Large intestine (tissue), 3 donors: ENCODE measurements at regions not wholly inside any gene's neighbourhood (a gene's known extent, or its start where the extent isn't known, plus 50 kb on each side); places are given as distances from the start of the nearest gene placed in this dataset.

Experiments used
- DNase-seq, 2 donors: peaks; one replicate each; pipeline versions ENCODE4 v3.0.0 to v3.0.0-alpha.2; 2013
- H3K27ac ChIP-seq: one replicate; pipeline ENCODE4 v1.5.1; 2013; ENCODE audit warnings: low read length
- H3K27me3 ChIP-seq: 2 replicates; pipeline ENCODE4 v1.6.1; 2013; ENCODE audit warnings: low read length; ENCODE audit not compliant: control insufficient read depth, insufficient read depth
- H3K36me3 ChIP-seq: 2 replicates; pipeline ENCODE4 v1.6.1; 2013; ENCODE audit warnings: low read length; ENCODE audit not compliant: control insufficient read depth, insufficient read depth
- H3K4me1 ChIP-seq: one replicate; pipeline ENCODE4 v1.6.1; 2013; ENCODE audit warnings: low read length; ENCODE audit not compliant: control insufficient read depth, insufficient read depth
- H3K4me3 ChIP-seq: one replicate; pipeline ENCODE4 v1.5.1; 2013; ENCODE audit warnings: low read length
- H3K9me3 ChIP-seq: one replicate; pipeline ENCODE4 v1.6.1; 2013; ENCODE audit warnings: mild to moderate bottlenecking, low read depth, low read length, moderate library complexity; ENCODE audit not compliant: control insufficient read depth
- WGBS: methylation state at CpG from one replicate; pipeline ENCODE4 v1.1.5; 2013; ENCODE audit warnings: low lambda C conversion rate; ENCODE audit not compliant: insufficient coverage; 5-methylcytosine and 5-hydroxymethylcytosine counted together

DNA sequence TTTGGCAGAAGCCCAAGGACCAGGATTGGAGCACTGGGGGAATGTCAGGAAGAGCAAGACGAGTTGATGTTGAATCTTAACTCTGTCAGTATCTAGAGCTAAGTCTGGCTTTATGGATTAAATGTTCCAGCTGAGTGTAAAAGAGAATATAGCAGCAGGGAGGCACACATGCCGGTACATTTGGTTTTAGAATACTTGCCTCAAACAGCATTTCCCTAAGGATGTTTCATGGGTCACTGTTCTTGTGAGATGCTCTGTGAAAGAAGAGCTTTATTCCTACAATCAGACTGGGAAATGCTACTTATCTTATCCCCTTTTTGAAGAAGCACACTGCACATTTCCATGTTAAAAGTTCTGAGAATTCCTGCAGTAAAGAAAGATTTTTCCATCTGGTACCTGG is 440.3 kb upstream of the B3GALT2 start:
- H3K27ac ChIP-seq = no peak overlapping the region
- H3K27me3 ChIP-seq = no peaks in the 10 kb centered on the region
- 100% methylated on average over 1 of the region's 2 CpGs for WGBS
- H3K4me1 ChIP-seq = no peaks in the 10 kb centered on the region
- H3K36me3 ChIP-seq = no peaks in the 10 kb centered on the region
- DNase-seq = no peak
- no peaks in the 10 kb centered on the region for H3K9me3 ChIP-seq
- H3K4me3 ChIP-seq = no peak overlapping the region

DNA sequence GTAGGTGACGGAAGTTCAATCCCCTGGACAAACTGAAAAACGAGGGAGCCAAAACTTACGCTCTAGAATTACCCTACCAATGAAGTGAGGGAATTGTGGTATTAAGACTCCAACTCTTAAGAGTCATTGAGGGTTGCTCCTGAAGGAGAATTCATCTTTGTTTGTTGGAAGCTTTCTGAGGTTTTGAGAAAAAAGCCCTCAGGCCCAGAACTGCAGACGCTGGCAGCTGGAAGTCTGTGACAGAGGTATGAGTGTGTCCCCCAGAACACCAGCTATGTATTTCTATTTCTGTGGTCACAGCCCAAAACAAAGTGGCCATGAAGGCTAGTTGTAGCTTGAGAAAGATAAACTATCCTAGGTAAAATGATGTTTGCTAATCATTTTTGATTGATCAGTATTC is 438.8 kb upstream of the B3GALT2 start:
- no peaks in the 10 kb centered on the region for H3K36me3 ChIP-seq
- no CpG with 5 or more reads among the region's 4 CpGs for WGBS
- H3K4me3 ChIP-seq = no peak overlapping the region
- no peaks in the 10 kb centered on the region for H3K9me3 ChIP-seq
- no peaks in the 10 kb centered on the region for H3K4me1 ChIP-seq
- H3K27ac ChIP-seq = no peak overlapping the region
- no peak for DNase-seq
- no peaks in the 10 kb centered on the region for H3K27me3 ChIP-seq

DNA sequence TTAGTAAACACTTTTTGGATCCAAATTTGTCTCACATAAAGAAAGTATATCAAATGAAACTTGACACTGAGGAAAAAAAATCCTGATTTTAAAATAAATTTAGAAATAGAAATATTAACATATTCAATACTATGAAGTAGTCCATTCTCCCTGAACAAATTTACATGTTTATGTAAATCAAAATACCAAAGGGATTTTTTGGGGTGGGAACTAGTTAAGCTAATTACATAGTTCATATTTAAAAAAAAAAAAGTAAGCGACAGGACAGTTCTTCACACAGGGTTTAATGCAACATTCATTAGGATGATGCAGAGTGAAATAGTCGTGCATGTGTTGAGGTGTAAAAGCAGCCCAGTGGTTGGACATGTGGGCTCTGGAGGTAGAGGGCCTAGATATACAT is 433.5 kb upstream of the B3GALT2 start:
- Histone ChIP-seq H3K9me3 (no peaks in the 10 kb centered on the region), H3K36me3 (no peaks in the 10 kb centered on the region), H3K27me3 (no peaks in the 10 kb centered on the region), H3K27ac (no peak overlapping the region), H3K4me3 (no peak overlapping the region), H3K4me1 (no peaks in the 10 kb centered on the region)
- WGBS = no CpG with 5 or more reads among the region's 2 CpGs
- no peak for DNase-seq

DNA sequence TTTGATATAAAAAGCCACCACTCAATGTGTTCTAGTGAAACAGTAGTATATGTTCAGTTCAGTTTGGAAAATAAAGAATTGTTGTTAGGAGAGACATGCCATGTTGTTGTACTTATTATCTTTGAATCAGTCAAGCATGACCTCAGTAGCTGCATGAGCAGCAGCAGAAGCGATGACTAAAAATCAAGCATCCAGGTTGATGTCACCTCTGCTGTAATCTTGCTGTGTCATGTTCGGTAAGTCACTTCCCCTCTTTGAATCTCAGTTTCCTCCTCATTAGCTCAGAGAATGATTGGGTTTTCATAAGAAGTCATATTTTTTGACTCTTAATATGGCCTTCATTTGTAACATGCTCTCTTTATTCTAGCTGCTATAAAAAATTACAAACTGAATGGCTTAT is 428.4 kb upstream of the B3GALT2 start:
- H3K4me1 ChIP-seq = no peaks in the 10 kb centered on the region
- H3K36me3 ChIP-seq = no peaks in the 10 kb centered on the region
- no CpG with 5 or more reads among the region's 2 CpGs for WGBS
- no peak overlapping the region for H3K27ac ChIP-seq
- no peak for DNase-seq
- no peaks in the 10 kb centered on the region for H3K27me3 ChIP-seq
- H3K9me3 ChIP-seq = no peaks in the 10 kb centered on the region
- no peak overlapping the region for H3K4me3 ChIP-seq

DNA sequence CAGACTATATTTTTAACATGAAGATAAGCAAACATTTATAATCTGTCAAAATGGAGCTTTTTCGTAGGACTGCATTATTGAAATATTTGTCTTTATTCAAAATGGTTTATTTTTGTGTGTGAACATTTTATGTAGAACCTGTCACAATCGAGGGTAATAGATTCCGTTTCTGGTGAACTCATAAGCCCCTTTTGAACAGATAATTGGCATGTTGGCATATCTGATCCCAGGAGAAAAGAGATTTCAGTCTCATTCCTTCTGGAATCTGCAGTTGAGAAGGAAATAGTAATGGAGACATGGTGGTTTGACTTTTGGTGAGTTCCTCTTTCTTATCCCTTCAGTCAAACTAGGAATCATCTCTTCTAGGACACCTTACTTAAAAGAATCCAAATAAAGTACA is 427.9 kb upstream of the B3GALT2 start:
- Histone ChIP-seq H3K27ac (no peak overlapping the region), H3K4me3 (no peak overlapping the region), H3K36me3 (no peaks in the 10 kb centered on the region), H3K9me3 (no peaks in the 10 kb centered on the region), H3K27me3 (no peaks in the 10 kb centered on the region), H3K4me1 (no peaks in the 10 kb centered on the region)
- WGBS = 100% methylated on average over 1 of the region's 3 CpGs
- DNase-seq = no peak

DNA sequence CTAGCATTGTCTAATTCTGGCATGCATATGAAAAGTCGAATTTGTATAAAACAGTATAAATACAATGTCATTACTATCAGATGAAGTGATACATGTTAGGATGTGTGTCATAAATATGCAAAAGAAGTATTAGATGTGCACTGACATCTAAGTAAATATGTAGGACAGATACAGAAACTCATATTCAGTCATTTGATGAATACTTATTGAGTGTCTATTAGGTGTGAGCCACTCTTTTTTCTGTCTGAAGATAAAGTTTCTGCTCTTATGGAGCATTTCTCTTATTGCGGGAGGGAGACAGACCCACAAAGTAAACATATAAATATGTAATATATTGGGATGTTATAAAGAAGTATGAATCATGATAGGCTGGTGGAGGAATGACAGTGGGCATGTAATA is 426.6 kb upstream of the B3GALT2 start:
- no peaks in the 10 kb centered on the region for H3K36me3 ChIP-seq
- no peaks in the 10 kb centered on the region for H3K9me3 ChIP-seq
- no peaks in the 10 kb centered on the region for H3K4me1 ChIP-seq
- 94% methylated on average over 2 of the region's 2 CpGs for WGBS
- H3K4me3 ChIP-seq = no peak overlapping the region
- no peak for DNase-seq
- H3K27me3 ChIP-seq = no peaks in the 10 kb centered on the region
- no peak overlapping the region for H3K27ac ChIP-seq

DNA sequence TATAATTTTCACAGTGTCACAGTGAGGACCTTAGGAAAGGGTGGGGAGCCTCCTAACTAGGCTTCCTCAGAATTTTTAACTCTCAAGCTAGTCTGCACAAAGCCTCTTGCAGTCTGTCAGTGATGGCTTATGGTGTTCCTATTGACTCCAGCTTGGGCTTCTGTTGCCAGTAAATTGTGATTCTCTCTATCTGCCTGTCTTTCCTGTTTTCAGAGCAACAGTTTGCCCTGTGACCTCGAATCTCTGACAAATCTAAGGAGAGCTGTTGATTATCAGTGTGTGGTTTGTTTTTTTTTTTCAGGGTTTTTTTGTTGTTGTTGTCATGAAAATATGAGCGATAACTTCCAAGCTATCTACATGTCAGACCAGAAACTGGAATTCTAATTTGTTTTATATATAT is 423.2 kb upstream of the B3GALT2 start:
- Histone ChIP-seq H3K4me1 (no peaks in the 10 kb centered on the region), H3K27me3 (no peaks in the 10 kb centered on the region), H3K4me3 (no peak overlapping the region), H3K9me3 (no peaks in the 10 kb centered on the region), H3K27ac (no peak overlapping the region), H3K36me3 (no peaks in the 10 kb centered on the region)
- no peak for DNase-seq
- WGBS = 100% methylated on average over 1 of the region's 2 CpGs

DNA sequence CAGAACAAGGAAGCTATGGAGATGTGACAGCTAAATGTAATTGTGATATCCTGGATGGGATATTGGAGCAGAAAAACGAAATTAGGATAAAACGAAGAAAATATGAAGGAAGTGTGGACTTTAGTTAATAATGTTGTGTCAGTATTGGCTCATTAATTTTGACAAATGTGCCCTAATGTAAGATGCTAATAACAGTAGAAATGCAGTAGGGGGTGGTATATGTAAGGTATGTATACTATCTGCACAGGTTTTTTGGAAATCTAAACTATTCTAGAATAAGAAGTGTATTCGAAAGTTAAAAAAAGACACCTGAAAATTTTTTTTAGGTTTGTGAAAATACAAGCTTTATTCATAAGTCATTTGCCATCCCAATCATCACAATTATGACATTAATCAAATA is 421.4 kb upstream of the B3GALT2 start:
- Histone ChIP-seq H3K27ac (no peak overlapping the region), H3K9me3 (no peaks in the 10 kb centered on the region), H3K27me3 (no peaks in the 10 kb centered on the region), H3K4me1 (no peaks in the 10 kb centered on the region), H3K4me3 (no peak overlapping the region), H3K36me3 (no peaks in the 10 kb centered on the region)
- WGBS = 80% methylated on average over 1 of the region's 3 CpGs
- DNase-seq = no peak

DNA sequence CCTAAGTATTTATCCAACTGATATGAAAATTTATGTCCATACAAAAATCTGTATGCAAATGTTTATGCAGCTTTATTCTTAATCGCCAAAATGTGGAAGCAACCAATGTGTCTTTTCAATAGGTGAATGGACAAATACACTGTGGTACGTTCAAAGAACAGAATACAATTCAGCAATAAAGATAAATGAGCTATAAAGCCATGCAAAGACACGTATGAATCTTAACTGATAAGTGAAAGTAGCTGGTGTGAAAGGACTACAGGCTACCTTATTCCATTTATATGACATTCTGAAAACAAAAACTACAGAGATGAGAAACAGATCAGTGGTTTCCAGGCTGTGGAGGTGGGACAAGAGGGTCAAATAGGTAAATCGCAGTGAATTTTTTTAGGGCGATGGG is 419.6 kb upstream of the B3GALT2 start:
- WGBS = 24% methylated on average over 2 of the region's 5 CpGs
- no peaks in the 10 kb centered on the region for H3K27me3 ChIP-seq
- H3K9me3 ChIP-seq = no peaks in the 10 kb centered on the region
- no peak overlapping the region for H3K27ac ChIP-seq
- no peak overlapping the region for H3K4me3 ChIP-seq
- no peak for DNase-seq
- H3K36me3 ChIP-seq = no peaks in the 10 kb centered on the region
- no peaks in the 10 kb centered on the region for H3K4me1 ChIP-seq

DNA sequence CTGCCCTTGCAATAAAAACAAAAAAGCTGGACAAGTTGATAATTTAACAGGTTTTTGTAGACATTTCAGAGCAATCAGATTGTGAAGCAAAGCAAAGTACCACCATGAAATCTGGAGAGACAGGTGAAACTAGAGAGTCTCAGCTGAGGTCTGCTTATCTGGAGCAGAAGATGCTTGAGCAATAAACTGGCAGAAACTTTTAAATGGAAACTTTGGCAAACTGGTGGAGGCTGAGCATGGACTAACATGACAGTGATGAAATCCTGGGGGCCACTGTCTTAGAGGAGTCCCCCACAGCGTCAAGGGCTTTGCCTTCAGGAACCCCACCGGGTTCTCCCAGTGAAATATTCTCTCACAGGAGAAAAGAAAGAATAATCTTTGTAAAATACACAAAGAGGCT is 416.3 kb upstream of the B3GALT2 start:
- Histone ChIP-seq H3K9me3 (no peaks in the 10 kb centered on the region), H3K27ac (no peak overlapping the region), H3K27me3 (no peaks in the 10 kb centered on the region), H3K4me1 (no peaks in the 10 kb centered on the region), H3K36me3 (no peaks in the 10 kb centered on the region), H3K4me3 (no peak overlapping the region)
- DNase-seq = no peak
- no CpG with 5 or more reads among the region's 2 CpGs for WGBS

DNA sequence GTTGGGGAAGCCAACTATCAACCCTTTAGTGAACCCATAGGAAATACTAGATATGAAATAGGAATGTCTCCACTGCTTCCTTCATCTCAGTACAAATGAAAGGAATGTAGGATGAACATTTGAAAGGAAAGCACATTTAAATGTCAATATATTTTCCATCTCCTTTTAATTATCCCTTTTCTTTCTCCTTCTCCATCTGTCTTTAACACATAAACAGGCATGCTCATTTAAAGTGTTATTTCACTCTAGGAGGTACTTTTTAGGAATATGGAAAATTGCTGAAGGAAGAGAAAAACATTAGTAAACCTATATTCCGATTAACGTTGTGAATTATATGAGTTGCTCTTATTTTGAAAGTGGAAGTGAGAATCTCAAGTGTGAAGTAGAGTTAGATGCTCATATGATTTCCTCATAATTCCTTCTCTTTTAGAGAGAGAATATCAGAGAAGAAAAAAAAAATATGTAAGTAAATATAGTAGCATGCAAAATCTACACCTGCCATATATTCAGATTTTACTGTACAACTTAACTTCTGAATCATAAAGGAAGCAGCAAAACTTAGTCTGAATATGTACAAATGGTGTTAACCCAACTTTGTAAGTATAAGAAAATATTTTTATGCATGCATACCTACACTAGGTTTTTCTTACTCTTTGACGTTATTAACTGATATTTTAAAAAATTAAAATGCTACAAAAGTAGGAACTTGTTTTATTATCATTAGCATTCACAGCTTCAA is 406.9 kb upstream of the B3GALT2 start:
- no peaks in the 10 kb centered on the region for H3K9me3 ChIP-seq
- 88% methylated on average over 3 of the region's 3 CpGs for whole genome bisulfite sequencing
- no peak overlapping the region for H3K27ac ChIP-seq
- no peak for DNase-seq
- peaks cover 4% of the 10 kb centered on the region for H3K4me1 ChIP-seq
- no peaks in the 10 kb centered on the region for H3K27me3 ChIP-seq
- H3K36me3 ChIP-seq = no peaks in the 10 kb centered on the region
- H3K4me3 ChIP-seq = no peak overlapping the region
